ENCODE measurements at regions not wholly inside any gene's neighbourhood (a gene's known extent, or its start where the extent isn't known, plus 50 kb on each side); places are given as distances from the start of the nearest gene placed in this dataset.
"Not testable (repeated sequence)": the region's sequence is repeated elsewhere in the genome, so short reads cannot be mapped to it uniquely, and the experiment has no call there.

DNA sequence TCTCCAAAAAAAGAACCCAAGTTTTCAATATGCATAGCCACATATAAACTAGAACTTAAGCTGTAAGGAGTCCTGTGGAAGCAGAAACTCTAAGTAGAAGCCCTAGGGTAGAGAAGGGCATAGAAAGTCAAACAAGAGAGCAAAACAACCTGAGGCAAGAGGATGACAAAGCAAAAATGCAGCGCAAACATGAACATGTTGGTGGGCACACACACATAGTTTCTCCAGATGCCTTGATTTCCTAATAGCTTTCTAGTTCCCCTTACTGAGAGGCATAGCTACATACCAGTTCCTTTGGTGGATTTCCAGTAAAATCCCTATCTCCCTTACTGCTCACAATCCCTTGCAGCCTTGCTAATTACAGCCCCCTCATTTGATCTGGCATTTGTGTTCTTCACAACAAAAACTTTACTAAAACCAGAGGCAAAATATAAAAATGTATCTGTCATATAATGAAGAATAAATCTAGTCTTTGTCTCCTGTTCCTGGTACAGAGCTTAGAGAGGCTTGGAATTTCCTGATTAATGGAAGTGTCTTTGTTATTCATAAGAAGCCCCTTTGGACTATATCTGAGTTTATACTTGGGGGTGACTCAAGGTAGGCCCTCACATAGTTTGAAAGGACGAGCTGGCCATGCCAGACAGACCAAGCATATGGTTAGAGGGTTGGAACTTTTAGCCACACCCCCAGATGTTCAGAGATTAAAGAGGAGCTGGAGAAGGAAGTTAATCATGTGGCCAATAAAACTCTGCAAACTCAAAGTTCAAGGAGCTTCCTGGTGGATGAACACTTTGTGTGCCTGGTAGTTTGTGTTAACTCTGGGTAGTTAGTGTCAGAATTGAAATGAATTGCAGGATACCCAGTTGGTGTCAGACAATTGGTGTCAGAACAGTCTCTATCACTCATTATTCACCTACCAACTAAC, 52.7 kb upstream of the ZCCHC13 start:
- DNase-seq (ENCODE audit: low read depth): no peak

DNA sequence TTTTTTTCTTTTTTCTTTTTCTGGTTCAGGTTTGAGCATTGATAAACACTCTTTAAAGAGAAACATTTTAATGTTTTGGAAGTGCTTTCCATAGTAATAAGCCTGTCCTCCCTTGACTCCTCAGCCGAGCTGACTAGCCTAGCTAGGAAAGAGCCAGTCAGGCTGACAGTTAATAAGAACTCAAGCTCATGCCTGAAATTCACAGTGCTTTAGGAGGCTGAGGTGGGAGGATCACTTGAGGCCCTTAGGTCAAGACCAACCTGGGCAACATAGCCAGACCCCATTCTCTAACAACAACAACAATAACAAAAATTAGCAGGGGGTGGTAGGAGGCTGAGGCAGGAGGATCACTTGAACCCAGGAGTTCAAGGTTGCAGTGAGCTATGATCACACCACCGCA, 53.4 kb upstream of the ZCCHC13 start:
- no peak for DNase-seq (ENCODE audit: low read depth)

DNA sequence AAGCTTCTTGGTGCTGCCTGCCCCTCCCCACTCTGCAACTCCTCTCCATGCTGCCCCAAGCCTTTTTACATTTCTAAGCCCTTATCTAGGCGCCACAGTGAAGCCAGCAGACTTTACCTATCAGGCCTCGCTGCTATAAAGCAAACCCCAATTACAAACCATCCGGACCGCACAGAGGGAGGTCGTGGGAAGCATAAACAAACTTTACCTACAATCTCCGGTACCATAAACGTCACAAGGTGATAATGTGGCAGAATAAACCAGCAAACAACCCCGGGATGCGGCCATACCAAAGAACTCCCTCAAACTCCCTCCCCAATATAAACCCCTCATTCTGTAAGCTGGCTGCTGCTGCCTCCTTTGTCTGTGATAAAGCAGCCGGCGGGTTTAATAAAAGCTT, 54.0 kb upstream of the ZCCHC13 start:
- DNase-seq (ENCODE audit: low read depth): no peak

DNA sequence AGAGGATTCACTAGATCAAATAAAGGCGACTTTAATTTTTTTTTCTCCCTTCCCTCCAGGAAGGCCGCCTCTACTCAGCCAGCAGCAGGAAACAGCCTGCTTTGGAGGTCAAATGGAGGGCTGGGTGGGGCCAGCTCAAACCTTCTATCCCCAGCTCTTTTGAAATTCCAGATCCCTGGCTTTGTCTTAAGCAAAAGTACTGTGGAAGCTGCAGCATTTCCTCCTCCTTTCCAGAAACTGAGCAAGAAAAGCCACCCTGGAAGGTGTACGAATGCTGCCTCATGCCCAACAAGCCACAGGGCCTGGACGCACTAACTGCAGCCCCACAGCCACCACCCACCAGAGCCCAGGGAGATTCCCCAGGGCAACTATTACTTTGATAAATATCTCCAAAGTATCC, 55.1 kb upstream of the ZCCHC13 start:
- DNase-seq (ENCODE audit: low read depth): no peak

DNA sequence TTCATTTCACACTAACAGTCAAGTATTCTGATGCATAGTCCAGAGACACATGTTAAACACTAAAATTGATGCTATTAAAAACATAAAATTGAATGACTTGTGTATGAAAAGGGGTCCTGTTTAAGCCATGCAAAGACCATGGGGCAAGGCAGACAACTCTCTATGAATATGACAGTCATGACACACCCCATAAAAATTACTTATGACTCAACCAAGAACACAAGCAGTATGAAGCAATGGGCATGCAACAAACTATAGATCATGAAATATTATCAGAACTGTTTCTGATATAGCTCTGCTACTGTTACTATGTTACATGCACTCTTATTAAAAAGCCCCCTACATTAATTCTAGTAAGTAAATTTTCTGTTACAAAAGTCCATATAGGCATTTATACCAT, 57.5 kb upstream of the ZCCHC13 start:
- DNase-seq (ENCODE audit: low read depth): no peak

DNA sequence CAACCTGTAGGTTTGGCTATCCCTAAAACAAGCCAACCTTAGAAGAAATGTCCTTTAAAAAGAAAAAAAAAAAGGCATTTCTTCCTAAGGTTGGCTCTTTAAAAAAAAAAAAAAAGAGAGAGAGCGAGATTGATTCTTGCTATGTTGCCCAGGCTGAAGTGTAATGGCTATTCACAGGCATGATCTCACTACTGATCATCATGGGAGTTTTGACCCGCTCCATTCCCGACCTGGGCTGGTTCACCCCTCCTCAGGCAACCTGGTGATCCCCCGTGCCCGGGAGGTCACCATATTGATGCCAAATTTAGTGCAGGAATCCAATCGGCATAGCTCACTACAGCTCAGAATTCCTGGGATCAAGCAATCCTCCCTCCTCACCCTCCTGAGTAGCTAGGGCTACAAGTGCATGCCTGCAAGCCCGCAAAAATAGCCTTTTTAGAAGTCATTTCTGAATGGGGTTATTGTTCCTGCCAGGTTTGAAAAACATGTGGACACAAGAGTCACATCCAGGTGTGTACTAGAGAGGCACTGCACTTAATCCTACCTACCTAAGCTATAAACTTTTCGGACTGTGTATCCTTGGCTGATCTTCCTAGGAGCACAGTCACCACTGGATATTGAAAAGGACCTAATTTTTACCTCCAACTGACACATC, 61.4 kb upstream of the ZCCHC13 start:
- DNase-seq (ENCODE audit: low read depth): no peak

DNA sequence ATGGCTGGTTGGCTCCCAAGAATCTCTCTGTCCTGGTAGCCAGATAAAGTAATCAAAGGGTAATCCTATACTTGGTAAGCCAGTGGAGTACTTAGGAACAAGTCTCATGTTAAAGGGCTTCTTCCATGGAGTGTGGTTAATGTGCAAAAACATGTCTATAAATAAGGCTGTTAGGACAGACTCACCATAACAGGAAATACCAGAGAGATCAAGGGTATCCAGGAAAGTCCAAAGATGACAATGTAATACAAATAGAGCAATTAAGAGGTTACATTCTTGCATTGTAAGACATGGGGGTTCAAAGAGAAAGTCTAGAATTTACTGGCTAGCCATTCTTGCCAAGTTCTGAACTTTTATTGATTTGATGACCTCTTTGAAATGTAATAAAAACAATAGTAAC, 61.9 kb upstream of the ZCCHC13 start:
- DNase-seq (ENCODE audit: low read depth): no peak

DNA sequence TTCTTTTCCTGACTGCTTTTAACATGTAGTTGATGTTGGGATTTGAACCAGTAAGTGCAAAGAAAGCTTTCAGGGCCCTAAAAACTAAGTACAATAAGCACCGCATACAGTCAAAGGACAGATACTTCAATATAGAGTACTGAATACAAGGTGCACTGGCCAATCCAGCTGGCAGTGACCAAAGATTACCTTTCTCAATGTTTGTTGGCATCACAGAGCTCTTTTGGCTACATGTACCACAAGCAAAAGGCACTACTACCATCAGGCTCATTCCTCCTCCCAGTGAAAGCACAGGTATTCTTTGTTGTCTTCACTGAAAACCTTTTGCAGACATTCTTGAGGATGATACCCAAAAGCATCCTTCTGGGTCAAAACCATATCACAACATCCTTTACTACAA, 65.2 kb upstream of the ZCCHC13 start:
- no peak for DNase-seq (ENCODE audit: low read depth)

DNA sequence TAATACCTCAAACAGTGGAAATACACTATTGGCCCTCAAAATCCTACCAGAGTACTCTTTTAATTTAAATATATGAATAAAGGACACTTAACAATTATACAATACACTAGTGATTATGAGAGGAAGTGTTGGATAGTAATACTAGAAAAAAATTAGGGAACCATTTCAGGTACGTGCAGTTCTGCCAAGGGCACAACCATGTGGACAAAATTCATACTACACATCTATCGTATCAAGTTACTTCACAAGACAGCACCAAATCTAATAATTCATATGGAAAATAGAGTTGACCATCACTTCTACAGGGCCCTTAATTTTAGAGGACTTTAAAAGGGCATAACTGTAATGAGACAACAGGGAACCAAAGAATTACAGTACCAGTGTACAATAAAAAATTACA, 69.2 kb upstream of the ZCCHC13 start:
- no peak for DNase-seq (ENCODE audit: low read depth)

DNA sequence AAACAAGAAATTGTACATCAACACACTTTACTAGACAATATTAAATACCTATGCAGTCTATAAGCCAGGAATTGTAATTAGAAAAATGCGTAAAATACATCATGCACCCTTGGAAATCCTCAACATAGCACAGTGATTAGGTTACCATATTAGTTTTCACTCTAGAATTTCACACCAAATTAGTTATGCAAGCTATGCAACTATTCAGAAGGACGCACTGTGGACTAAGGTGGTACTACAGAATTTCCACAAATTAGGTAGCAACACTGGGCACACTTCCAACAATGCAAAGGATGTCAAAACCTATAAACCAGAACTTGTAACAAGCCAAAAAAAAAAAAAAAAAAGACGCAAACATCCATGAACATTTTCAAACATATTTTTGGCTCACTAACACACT, 71.1 kb upstream of the ZCCHC13 start:
- DNase-seq (ENCODE audit: low read depth): no peak

DNA sequence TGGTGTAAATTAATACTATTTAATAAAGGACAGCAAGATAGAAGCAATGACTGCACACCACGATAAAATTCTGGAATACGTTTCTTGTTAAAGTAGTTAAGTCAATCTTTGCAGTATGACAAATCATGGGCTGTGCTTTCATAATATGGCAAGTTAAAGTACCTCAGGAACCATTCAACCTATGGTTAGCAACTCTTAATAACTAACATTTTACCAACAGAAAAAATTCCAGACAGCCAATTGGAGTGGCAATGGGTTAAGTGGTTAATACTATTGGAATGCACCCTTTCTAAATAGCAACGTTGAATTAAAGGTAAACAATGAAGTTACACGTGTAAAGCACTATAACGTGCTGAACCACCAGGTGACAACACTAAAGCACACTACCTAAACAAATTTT, 72.4 kb upstream of the ZCCHC13 start:
- DNase-seq (ENCODE audit: low read depth): no peak

DNA sequence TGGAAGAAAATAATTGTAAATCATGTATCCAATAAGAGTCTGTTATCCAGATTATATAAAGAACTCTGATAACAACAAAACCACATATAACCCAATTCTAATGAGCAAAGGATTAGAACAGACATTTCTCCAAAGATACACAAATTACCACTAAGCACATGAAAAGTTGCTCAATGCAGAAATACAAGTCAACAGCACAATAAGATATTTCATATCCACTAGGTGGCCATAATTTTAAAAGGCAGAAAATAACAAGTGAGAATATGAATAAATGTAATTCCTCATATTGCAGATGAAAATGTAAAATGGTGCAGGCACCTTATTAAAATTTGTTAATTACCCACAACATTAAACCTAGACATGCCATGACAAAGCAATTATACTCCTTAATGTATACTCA, 73.9 kb upstream of the ZCCHC13 start:
- no peak for DNase-seq (ENCODE audit: low read depth)

DNA sequence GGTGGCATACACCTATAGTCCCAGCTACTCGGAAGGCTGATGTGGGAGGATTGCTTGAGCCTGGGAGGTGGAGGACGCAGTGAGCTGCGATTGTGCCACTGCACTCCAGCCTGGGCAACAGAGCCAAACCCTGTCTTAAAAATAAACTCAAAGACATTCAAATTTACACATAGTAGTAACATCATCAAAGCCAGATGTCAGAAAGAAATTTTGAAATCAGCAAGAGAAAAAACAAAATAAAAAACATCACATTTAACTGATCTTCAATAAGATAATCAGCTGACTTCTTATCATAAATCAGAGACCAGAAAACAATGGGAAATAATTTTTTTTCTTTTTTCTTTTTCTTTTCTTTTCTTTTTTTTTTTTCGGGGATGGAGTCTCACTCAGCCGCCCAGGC, 78.9 kb upstream of the ZCCHC13 start:
- DNase-seq (ENCODE audit: low read depth): no peak

DNA sequence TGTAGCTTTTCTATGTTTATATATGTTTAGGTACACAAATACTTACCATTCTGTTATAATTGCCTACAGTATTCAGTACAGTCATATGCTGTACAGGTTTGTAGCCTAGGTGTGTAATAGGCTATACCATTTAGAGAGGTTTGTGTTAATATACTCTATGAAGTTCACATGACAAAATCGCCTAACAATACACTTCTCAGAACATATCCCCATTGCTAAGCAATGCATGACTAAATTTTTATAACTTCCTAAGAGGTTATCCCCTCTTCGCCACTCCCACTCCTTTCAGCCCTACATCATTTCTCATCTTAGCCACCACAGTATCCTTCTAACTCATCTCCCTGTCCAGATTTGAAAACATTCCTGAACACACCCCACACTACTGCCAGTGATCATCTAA, 83.7 kb upstream of the ZCCHC13 start:
- DNase-seq (ENCODE audit: low read depth): no peak

DNA sequence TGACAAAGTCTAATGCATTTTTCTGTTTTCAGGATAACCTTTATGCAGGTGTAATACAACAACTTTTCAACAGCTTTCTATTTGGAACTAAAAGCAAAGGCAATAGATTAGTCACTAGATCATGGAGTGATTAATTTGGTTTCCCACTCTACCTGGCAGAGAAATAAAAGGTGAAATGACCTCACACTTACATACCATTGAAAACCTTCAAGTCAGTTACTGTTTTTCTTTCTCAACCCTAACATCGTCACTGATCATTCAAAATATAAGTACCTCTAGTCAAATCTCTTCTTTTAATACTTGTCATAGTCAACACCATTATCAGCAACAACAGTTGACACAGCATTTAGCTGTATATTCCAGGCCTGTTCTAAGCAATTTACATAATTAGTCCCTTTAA, 85.1 kb upstream of the ZCCHC13 start:
- no peak for DNase-seq (ENCODE audit: low read depth)

DNA sequence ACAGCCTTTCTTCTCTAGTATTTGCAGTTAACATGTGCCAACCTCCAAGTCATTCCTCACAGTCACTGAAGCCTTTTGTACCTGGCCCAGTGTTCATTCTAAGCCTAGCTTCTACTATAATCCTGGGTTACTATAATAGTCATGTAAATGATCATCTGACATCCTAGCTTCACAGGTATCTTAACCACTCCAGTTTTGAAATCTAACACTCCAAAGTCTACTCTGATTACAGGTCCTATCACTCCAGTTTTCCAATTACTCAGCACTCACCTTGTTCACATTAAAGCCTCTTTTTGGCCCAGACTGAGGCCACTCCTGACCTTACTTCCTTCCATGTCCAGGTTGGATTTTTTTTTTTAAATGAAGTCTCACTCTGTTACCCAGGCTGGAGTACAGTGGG, 87.6 kb upstream of the ZCCHC13 start:
- DNase-seq (ENCODE audit: low read depth): no peak

DNA sequence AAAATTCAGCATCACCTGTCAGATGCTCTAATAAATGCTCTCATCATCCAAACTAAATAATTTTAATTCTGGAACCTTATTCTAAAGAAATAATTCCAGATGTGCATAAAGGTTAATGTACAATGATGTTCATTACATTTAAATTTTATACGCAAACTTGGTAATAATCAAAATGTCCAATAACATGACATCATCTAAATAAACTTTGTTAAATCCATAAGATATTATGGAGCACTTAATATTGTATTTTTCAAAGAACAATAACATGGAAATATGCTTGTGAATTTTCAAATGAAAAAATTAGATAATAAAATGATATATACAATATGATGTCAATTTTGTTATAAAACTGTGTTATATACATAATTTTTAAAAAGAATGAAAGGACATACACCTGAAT, 92.1 kb upstream of the ZCCHC13 start:
- DNase-seq (ENCODE audit: low read depth): no peak

DNA sequence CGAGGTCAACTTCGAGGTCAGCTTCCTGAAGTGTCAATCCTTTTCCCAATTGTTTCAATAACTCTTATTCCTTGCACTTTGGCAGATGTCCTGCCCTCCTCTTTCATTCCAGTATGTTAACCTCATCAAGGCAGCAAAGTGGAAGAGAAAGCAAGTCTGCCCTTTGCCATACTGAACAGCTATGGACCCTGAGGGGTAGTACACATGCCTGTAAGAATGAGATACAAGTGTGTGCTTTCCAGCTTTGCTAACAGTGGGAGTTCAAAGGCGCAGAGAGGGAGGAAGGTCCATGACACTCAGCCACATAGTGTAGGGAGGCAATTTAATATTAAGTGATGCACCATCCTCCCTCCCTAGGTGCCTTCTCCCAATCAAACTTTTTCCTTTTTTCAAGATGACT, 96.4 kb upstream of the ZCCHC13 start:
- DNase-seq (ENCODE audit: low read depth): no peak

DNA sequence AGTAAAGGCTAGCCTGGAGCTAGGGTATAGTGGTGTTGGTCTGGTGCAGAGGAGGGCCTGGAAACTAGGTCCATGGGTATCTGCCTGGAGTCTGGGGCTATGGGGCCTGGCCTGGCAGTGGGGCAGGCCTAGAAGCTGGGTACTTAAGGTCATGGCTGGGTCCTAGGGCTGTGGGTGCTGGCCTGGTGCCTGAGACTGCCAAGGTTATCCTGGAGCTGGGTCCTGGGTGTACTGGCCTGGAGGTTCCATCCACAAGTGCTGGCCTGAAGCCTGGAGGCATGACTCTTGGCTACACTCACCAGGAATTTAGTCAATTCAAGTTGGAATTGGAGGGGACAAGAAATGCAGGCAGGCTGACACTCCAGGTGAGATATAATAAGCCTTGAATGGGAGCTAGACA, 108.4 kb upstream of the ZCCHC13 start:
- no peak for DNase-seq (ENCODE audit: low read depth)

DNA sequence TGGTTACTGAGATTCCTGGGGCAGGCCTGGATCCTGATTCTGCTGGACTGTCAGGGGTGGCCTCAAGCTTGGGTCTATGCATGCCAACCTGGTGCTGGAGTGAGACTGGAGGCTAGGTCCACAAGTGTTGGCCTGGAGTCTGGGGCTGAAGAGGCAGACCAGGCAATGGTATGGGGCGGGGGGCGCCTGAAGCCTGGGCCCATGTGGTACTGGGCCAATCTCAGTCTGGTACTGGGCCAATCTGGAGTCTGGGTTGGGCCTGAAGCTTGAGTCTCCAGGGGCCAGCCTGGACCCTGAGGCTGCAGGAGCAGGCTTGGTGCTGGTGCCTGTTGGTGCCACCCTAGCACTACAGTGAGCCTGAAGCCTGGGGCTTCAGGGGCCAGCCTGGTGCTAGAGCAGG, 108.9 kb upstream of the ZCCHC13 start:
- no peak for DNase-seq (ENCODE audit: low read depth)

DNA sequence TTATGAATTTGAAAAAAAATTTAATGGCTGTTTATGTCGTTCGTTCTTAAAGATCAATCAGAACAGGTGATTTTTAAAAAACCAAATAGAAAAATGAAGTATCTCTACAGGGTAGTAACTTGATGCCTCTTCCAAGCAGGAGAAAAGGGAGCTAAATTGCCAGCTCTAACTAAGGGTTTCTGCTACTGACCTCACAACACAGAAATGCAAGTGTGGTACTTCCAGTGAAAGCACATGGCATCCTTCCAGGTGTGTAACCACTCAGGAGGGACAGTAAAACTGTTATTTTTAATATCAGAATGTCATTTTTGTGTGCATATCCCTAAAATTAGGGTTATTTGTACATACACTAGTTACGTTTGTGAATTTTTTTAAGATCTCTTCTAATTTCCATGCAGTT, 116.8 kb upstream of the ZCCHC13 start:
- DNase-seq (ENCODE audit: low read depth): no peak

DNA sequence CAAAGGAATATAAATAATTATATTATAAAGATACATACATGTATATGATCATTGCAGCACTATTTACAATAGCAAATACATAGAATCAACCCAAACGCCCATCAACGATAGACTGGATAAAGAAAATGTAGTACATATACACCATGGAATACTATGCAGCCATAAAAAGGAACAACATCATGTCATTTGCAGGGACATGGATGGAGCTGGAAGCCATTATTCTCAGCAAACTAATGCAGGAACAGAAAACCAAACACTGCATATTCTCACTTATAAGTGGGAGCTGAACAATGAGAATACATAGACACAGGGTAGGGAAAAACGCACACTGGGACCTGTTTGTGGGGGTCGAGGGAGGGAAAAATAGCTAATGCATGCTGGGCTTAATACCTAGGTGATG, 120.9 kb upstream of the ZCCHC13 start:
- DNase-seq (ENCODE audit: low read depth): not testable (repeated sequence)

DNA sequence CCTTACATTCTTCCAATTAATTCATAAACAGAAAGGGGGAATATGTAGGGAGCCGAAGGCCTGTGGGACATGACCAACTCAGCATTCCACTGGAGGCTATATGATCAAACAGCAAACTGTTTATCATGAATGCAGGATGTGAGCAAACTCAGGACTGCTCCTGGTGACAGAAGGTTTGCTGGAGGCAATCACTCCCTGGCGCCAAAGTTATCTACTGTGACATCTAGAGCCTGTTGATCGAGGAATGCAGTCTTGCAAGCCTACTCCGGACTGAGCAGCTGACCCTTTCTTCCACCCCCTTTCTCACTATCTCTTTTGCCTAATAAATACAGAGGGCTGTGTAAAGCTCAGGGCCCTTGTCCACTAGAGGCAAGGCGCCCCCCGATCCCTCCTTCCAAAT, 122.0 kb upstream of the ZCCHC13 start:
- not testable (repeated sequence) for DNase-seq (ENCODE audit: low read depth)

DNA sequence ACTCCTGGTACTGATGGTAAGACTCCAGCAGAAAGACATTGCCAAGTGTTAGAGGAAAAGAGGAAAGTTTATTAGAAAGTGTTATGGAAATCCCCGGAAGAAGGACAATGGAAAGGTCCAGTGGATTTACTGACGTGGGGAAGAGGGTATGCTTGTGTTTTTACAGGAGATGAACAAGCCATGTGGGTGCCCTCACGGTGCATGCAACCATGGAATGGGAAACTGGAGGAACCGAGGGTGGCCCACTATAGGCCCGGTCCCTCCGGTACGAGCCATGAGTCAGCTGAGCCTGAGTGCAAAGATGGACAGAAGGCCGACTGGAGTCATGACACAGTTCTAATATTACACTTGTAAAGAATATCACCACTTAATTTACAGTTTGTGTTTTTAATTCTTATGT, 123.3 kb upstream of the ZCCHC13 start:
- DNase-seq (ENCODE audit: low read depth): no peak
